ENCODE measurements at regions not wholly inside any gene's neighbourhood (a gene's known extent, or its start where the extent isn't known, plus 50 kb on each side); places are given as distances from the start of the nearest gene placed in this dataset.

- peaks cover 43% of the 10 kb centered on the region for H3K4me1 Mint-ChIP-seq
- no peak overlapping the region for H3K4me3 Mint-ChIP-seq
- TF ChIP-seq CTCF (IDR thresholded peaks at IDR 0.05; ENCODE audit: unreplicated experiment), result no peak
- no peak for DNase-seq (ENCODE audit: low spot score in 2 of 2, unreplicated experiment in 2 of 2)
- H3K36me3 Mint-ChIP-seq, result no peaks in the 10 kb centered on the region
- H3K27me3 Mint-ChIP-seq (ENCODE audit: low read depth), result no peaks in the 10 kb centered on the region
- no peaks in the 10 kb centered on the region for H3K9me3 Mint-ChIP-seq
- H3K27ac Mint-ChIP-seq, result no peak overlapping the region
Observed at GRCh38 chr10:110394898-110395297, 90.2 kb upstream of the SMNDC1 start.

DNA sequence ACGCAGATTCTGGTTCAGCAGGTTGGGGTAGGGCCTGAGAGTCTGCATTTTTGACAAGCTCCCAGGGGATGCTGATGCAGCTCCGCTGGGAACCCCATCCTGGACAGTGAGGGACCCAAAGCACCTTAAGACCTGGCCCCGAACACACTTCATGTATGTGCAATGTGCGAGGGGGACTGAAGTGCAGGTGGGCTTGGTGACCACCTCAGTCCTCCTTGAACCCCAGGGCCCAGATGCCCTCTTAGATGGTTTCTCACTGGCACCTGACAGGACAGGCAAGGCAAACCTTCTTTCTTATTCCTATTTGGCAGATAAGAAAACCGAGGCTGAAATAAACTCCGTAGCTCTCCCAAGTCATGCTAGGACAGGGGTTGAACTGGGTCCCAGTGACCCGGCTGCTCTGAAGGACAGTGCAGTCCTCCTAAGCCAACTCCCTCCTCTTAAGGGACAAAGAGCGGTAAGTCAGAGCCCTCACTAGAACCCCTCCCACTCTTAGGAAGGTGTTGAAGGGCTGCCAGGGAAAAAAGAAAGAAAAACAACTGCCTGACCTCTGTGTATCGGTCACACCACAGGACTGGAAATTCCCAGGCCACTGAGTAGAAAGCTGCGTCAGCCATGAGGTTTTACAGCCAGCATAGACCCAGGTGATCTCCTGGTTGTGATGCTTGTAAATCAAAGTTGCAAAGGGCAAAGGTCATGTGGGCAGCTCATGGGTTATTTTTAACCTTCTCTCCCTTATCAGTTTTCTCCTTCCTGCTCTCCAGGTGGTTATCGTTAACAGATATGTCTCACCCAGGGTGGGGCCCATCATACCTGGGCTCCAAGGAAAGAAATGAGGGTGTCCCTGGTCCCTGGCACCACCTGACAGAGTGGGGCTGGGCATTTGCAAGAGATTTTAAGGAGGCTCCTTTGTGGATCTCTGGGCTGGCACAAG lies 90.9 kb upstream of the SMNDC1 start:
- H3K4me3 Mint-ChIP-seq, result no peak overlapping the region
- no peak overlapping the region for H3K27ac Mint-ChIP-seq
- no peaks in the 10 kb centered on the region for H3K9me3 Mint-ChIP-seq
- no peaks in the 10 kb centered on the region for H3K36me3 Mint-ChIP-seq
- peaks cover 49% of the 10 kb centered on the region for H3K4me1 Mint-ChIP-seq
- DNase-seq (ENCODE audit: low spot score in 2 of 2, unreplicated experiment in 2 of 2), result no peak
- no peak for TF ChIP-seq CTCF (IDR thresholded peaks at IDR 0.05; ENCODE audit: unreplicated experiment)
- no peaks in the 10 kb centered on the region for H3K27me3 Mint-ChIP-seq (ENCODE audit: low read depth)

GRCh38 chr10:110396284-110396651 lies 91.5 kb upstream of the SMNDC1 start:
- Mint-ChIP-seq H3K36me3 (no peaks in the 10 kb centered on the region), H3K4me3 (no peak overlapping the region), H3K4me1 (peaks cover 49% of the 10 kb centered on the region), H3K27ac (no peak overlapping the region), H3K27me3 (ENCODE audit: low read depth) (no peaks in the 10 kb centered on the region), H3K9me3 (no peaks in the 10 kb centered on the region)
- no peak for TF ChIP-seq CTCF (IDR thresholded peaks at IDR 0.05; ENCODE audit: unreplicated experiment)
- DNase-seq (ENCODE audit: low spot score in 2 of 2, unreplicated experiment in 2 of 2), result no peak

DNA sequence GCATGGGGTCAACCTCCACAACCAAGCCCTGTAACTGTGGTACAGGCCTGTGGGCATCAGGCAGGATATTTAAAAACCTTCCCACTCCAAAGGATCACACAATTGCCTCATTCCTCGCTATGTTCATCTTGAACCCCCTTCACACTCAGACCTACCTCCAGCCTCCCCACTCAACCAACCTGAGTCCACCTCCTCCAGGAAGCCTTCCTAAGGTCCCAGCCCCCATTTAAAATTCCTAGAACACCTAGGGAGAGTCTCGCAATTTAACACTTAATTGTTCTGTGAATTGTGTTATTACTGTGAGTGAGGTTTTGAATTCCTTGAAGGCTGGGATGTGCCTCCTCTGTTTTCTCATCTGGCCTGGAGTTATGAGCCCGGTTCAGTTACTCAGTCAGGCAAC lies 93.1 kb upstream of the SMNDC1 start:
- H3K27me3 Mint-ChIP-seq (ENCODE audit: low read depth), result no peaks in the 10 kb centered on the region
- no peaks in the 10 kb centered on the region for H3K36me3 Mint-ChIP-seq
- H3K9me3 Mint-ChIP-seq, result no peaks in the 10 kb centered on the region
- H3K4me3 Mint-ChIP-seq, result no peak overlapping the region
- peaks cover 41% of the 10 kb centered on the region for H3K4me1 Mint-ChIP-seq
- no peak for DNase-seq (ENCODE audit: low spot score in 2 of 2, unreplicated experiment in 2 of 2)
- H3K27ac Mint-ChIP-seq, result peak overlapping the region; percentile 88
- no peak for TF ChIP-seq CTCF (IDR thresholded peaks at IDR 0.05; ENCODE audit: unreplicated experiment)

- Mint-ChIP-seq H3K4me1 (peaks cover 34% of the 10 kb centered on the region), H3K27me3 (ENCODE audit: low read depth) (no peaks in the 10 kb centered on the region), H3K4me3 (no peak overlapping the region), H3K9me3 (no peaks in the 10 kb centered on the region), H3K36me3 (no peaks in the 10 kb centered on the region), H3K27ac (peak overlapping the region; percentile 88)
- no peak for DNase-seq (ENCODE audit: low spot score in 2 of 2, unreplicated experiment in 2 of 2)
- no peak for TF ChIP-seq CTCF (IDR thresholded peaks at IDR 0.05; ENCODE audit: unreplicated experiment)
Observed at GRCh38 chr10:110398419-110399105, 93.8 kb upstream of the SMNDC1 start.

All from mesothelial cell of epicardium (in vitro differentiated cells).